ENCODE measurements at regions not wholly inside any gene's neighbourhood (a gene's known extent, or its start where the extent isn't known, plus 50 kb on each side); places are given as distances from the start of the nearest gene placed in this dataset.

- H3K9me3 ChIP-seq (ENCODE audit: low read depth, low read length, poor library complexity, severe bottlenecking) = no peaks in the 10 kb centered on the region
- H3K36me3 ChIP-seq (ENCODE audit: insufficient read depth, low read length, poor library complexity, severe bottlenecking) = no peaks in the 10 kb centered on the region
- H3K4me1 ChIP-seq (ENCODE audit: insufficient read depth, low read length, poor library complexity, severe bottlenecking) = no peaks in the 10 kb centered on the region
- no peak overlapping the region for H3K27ac ChIP-seq (ENCODE audit: low read depth, low read length, poor library complexity, severe bottlenecking)
- no TSS peak for BruUV-seq (replicated peaks)
- TF ChIP-seq CTCF (conservative IDR thresholded peaks at IDR 0.05; ENCODE audit: low read depth, low read length) (no peak), EZH2 (IDR thresholded peaks at IDR 0.05; ENCODE audit: borderline replicate concordance, low read depth, low read length, poor library complexity, severe bottlenecking) (no peak)
- no peak for DNase-seq (ENCODE audit: low spot score)
- peaks cover 9% of the 10 kb centered on the region for H3K27me3 ChIP-seq (replicated peaks; ENCODE audit: insufficient read depth, low read depth, low read length, poor library complexity)
- ChIA-PET POLR2A (ENCODE audit: low non-redundant PET) (no interaction called here), CTCF (no interaction called here)
- no peak overlapping the region for H3K4me3 ChIP-seq (ENCODE audit: low read depth, low read length, poor library complexity, severe bottlenecking)
- intact Hi-C loops (cut with micrococcal nuclease; ENCODE audit: unreplicated experiment) = no loop called here
Observed at GRCh38 chr2:129002751-129003150, 684.1 kb upstream of the HS6ST1 start.

GRCh38 chr2:129004485-129004884 lies 685.8 kb upstream of the HS6ST1 start:
- H3K27me3 ChIP-seq (replicated peaks; ENCODE audit: insufficient read depth, low read depth, low read length, poor library complexity) = peaks cover 2% of the 10 kb centered on the region
- ChIA-PET CTCF (no interaction called here), POLR2A (ENCODE audit: low non-redundant PET) (no interaction called here)

GRCh38 chr2:129004940-129005490 lies 686.3 kb upstream of the HS6ST1 start:
- no peaks in the 10 kb centered on the region for H3K27me3 ChIP-seq (replicated peaks; ENCODE audit: insufficient read depth, low read depth, low read length, poor library complexity)
- intact Hi-C loops (cut with micrococcal nuclease; ENCODE audit: unreplicated experiment) = no loop called here
- H3K9me3 ChIP-seq (ENCODE audit: low read depth, low read length, poor library complexity, severe bottlenecking) = no peaks in the 10 kb centered on the region
- TF ChIP-seq EZH2 (IDR thresholded peaks at IDR 0.05; ENCODE audit: borderline replicate concordance, low read depth, low read length, poor library complexity, severe bottlenecking) = no peak
- TF ChIP-seq CTCF (conservative IDR thresholded peaks at IDR 0.05; ENCODE audit: low read depth, low read length) = no peak
- POLR2A ChIA-PET (ENCODE audit: low non-redundant PET) = no interaction called here
- DNase-seq (ENCODE audit: low spot score) = no peak
- no peaks in the 10 kb centered on the region for H3K36me3 ChIP-seq (ENCODE audit: insufficient read depth, low read length, poor library complexity, severe bottlenecking)
- BruUV-seq (replicated peaks) = no TSS peak
- no peak overlapping the region for H3K4me3 ChIP-seq (ENCODE audit: low read depth, low read length, poor library complexity, severe bottlenecking)
- no peaks in the 10 kb centered on the region for H3K4me1 ChIP-seq (ENCODE audit: insufficient read depth, low read length, poor library complexity, severe bottlenecking)
- CTCF ChIA-PET = no interaction called here
- no peak overlapping the region for H3K27ac ChIP-seq (ENCODE audit: low read depth, low read length, poor library complexity, severe bottlenecking)

More at GRCh38 chr2:129004485-129004884, 685.8 kb upstream of the HS6ST1 start:
- no TSS peak for BruUV-seq (replicated peaks)
- TF ChIP-seq CTCF (conservative IDR thresholded peaks at IDR 0.05; ENCODE audit: low read depth, low read length) (no peak), EZH2 (IDR thresholded peaks at IDR 0.05; ENCODE audit: borderline replicate concordance, low read depth, low read length, poor library complexity, severe bottlenecking) (no peak)
- Histone ChIP-seq H3K9me3 (ENCODE audit: low read depth, low read length, poor library complexity, severe bottlenecking) (no peaks in the 10 kb centered on the region), H3K36me3 (ENCODE audit: insufficient read depth, low read length, poor library complexity, severe bottlenecking) (no peaks in the 10 kb centered on the region), H3K4me3 (ENCODE audit: low read depth, low read length, poor library complexity, severe bottlenecking) (no peak overlapping the region), H3K4me1 (ENCODE audit: insufficient read depth, low read length, poor library complexity, severe bottlenecking) (no peaks in the 10 kb centered on the region), H3K27ac (ENCODE audit: low read depth, low read length, poor library complexity, severe bottlenecking) (no peak overlapping the region)
- DNase-seq (ENCODE audit: low spot score) = no peak
- intact Hi-C loops (cut with micrococcal nuclease; ENCODE audit: unreplicated experiment) = no loop called here

Measured in A673 (cell line).